ENCODE measurements at regions not wholly inside any gene's neighbourhood (a gene's known extent, or its start where the extent isn't known, plus 50 kb on each side); places are given as distances from the start of the nearest gene placed in this dataset.

DNA sequence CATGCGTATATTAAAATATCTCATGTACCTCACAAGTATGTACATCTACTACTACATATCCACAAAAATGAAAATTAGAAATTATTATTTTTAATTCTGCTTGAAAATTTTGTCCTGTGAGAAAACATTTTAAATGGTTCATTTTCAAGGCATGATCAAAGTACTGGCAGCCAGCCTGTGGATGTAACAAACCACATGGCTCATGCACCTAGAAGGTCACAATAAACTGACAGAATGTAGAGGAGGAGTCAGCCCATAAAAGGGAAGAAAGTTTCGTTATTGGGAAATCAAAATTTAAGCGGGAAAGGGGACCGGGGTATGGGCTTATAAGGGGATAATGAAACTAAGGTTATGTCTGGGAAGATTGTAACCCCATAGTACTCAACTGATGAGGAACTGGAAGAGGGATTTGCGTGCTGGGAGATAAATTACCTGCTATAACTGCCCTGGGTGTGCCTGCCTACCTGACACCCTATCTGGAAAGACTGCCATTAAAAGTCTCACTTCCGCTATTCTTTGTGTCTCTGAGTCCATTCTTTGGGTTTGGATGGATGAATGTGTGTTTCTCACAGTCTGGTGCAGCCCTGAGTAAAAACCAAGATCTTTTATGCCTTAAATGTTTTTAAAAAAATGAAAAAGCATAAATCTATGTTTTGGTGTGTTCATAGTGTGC, 62.2 kb upstream of the PCED1B start:
- Histone ChIP-seq H3K27me3 (no peaks in the 10 kb centered on the region), H3K4me3 (ENCODE audit: low read depth in 1 of 2, low read length in 1 of 2) (no peak overlapping the region), H3K36me3 (no peaks in the 10 kb centered on the region), H3K9me3 (no peaks in the 10 kb centered on the region), H3K4me1 (ENCODE audit: control insufficient read depth in 1 of 2, insufficient read depth in 1 of 2, low read depth in 1 of 2, low read length in 1 of 2) (no peaks in the 10 kb centered on the region), H3K27ac (no peak overlapping the region)
- TF ChIP-seq, protein P1, sequence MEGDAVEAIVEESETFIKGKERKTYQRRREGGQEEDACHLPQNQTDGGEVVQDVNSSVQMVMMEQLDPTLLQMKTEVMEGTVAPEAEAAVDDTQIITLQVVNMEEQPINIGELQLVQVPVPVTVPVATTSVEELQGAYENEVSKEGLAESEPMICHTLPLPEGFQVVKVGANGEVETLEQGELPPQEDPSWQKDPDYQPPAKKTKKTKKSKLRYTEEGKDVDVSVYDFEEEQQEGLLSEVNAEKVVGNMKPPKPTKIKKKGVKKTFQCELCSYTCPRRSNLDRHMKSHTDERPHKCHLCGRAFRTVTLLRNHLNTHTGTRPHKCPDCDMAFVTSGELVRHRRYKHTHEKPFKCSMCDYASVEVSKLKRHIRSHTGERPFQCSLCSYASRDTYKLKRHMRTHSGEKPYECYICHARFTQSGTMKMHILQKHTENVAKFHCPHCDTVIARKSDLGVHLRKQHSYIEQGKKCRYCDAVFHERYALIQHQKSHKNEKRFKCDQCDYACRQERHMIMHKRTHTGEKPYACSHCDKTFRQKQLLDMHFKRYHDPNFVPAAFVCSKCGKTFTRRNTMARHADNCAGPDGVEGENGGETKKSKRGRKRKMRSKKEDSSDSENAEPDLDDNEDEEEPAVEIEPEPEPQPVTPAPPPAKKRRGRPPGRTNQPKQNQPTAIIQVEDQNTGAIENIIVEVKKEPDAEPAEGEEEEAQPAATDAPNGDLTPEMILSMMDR (IDR thresholded peaks at IDR 0.05), result no peak

DNA sequence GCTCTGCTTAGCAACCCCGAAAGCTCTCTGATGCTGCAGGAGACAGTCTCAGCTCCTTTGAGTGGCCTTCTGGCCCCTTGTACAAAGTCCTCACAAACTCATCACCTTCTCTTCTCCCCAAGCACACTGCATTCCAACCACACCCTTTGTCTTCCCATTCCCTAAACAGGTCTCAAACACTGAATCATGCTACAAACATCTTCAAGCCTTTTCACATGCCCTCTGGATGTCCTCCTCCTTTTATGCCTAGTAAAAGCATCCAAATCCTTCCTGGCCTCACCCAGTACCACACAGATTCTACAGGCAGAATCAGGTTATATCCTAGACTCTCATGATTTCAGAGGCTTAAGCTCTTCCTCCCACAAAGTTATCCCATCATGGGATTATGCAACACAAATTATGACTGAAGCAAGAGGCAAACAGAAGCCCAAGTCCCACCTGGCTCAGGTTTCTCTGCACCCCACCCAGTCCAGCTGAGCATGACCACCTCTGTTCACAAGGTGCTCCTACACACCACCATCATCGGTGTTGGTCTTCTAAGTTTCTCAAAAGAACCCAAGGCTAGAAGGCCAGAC, 61.4 kb upstream of the PCED1B start:
- Histone ChIP-seq H3K27ac (no peak overlapping the region), H3K9me3 (no peaks in the 10 kb centered on the region), H3K4me1 (ENCODE audit: control insufficient read depth in 1 of 2, insufficient read depth in 1 of 2, low read depth in 1 of 2, low read length in 1 of 2) (no peaks in the 10 kb centered on the region), H3K27me3 (no peaks in the 10 kb centered on the region), H3K36me3 (no peaks in the 10 kb centered on the region), H3K4me3 (ENCODE audit: low read depth in 1 of 2, low read length in 1 of 2) (no peak overlapping the region)
- TF ChIP-seq, protein P1 (IDR thresholded peaks at IDR 0.05), result no peak

DNA sequence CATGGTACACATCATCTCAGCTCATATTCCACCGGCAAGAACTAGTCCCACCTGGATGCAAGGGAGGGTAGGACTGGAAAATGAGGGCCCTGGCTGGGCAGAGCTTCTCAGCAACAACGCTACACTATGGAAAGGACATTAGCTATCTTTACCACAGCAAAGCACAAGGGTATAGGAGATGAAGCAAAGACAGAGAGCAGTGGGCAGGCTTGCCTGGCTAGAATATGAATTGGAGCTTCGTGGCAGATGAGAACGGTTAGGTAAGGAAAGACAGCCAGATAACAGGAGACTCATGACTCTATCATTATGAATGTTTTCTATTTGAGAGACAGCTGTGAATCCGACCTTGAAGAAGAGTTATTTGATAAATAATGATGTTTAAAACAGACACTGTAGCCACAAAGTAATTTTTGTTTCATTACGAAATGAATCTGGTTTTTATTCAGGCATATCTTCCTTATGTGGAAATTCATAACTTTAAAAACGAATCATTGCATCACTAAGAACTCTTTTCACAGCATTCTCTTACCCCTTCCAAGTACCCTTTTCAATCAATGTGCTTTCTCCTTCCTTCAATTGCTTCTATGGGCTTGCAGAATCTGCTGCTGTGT, 59.1 kb upstream of the PCED1B start:
- TF ChIP-seq, protein P1 (IDR thresholded peaks at IDR 0.05), result no peak
- Histone ChIP-seq H3K9me3 (no peaks in the 10 kb centered on the region), H3K27me3 (no peaks in the 10 kb centered on the region), H3K4me1 (ENCODE audit: control insufficient read depth in 1 of 2, insufficient read depth in 1 of 2, low read depth in 1 of 2, low read length in 1 of 2) (no peaks in the 10 kb centered on the region), H3K36me3 (no peaks in the 10 kb centered on the region), H3K27ac (no peak overlapping the region), H3K4me3 (ENCODE audit: low read depth in 1 of 2, low read length in 1 of 2) (no peak overlapping the region)

DNA sequence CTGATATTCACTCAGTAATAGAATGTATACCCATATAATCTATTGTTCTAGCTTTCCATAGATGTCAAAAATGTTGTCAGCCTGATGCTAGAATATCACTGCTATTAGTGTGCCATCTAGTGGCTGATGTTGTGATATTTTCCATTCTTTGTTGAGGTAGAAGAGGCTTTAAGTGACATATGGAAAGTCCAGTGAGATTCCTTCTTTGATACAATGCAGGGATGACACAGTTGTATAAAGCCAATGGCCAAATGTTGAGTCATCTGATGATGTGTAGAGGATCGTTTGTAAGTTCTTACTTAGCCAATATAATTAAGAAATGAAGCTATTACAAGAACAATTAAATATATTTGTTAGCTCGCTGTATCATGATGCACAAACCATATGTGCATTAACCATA, 58.1 kb upstream of the PCED1B start:
- TF ChIP-seq, protein P1 (IDR thresholded peaks at IDR 0.05), result peak; percentile 31
- Histone ChIP-seq H3K27ac (no peak overlapping the region), H3K4me1 (ENCODE audit: control insufficient read depth in 1 of 2, insufficient read depth in 1 of 2, low read depth in 1 of 2, low read length in 1 of 2) (no peaks in the 10 kb centered on the region)

DNA sequence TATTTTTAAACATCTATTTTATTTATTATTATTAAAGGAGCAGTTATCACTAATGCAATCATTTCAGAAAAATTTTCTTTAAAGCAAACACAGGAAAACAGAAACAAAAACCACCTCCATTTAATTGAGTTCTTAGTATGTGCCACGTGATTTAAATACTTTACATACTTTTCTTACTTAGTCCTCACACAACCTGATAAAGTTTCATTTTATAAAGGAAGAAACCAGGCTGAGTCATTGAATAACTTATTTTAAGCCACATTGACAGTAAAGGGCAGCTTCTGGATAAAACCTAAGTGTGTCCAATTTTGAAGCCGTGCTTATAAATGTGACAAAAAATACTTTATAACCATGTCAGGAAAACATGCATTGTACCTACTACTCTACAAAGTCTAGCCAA, 57.1 kb upstream of the PCED1B start:
- H3K27me3 ChIP-seq, result no peaks in the 10 kb centered on the region
- no peaks in the 10 kb centered on the region for H3K4me1 ChIP-seq (ENCODE audit: control insufficient read depth in 1 of 2, insufficient read depth in 1 of 2, low read depth in 1 of 2, low read length in 1 of 2)
- H3K4me3 ChIP-seq (ENCODE audit: low read depth in 1 of 2, low read length in 1 of 2), result no peak overlapping the region
- TF ChIP-seq, protein P1 (IDR thresholded peaks at IDR 0.05), result no peak
- no peaks in the 10 kb centered on the region for H3K9me3 ChIP-seq
- H3K36me3 ChIP-seq, result no peaks in the 10 kb centered on the region
- no peak overlapping the region for H3K27ac ChIP-seq

More for the DNA sequence above, 58.1 kb upstream of the PCED1B start:
- Histone ChIP-seq H3K4me3 (ENCODE audit: low read depth in 1 of 2, low read length in 1 of 2) (no peak overlapping the region), H3K27me3 (no peaks in the 10 kb centered on the region), H3K9me3 (no peaks in the 10 kb centered on the region), H3K36me3 (no peaks in the 10 kb centered on the region)
